Renal pelvis (tissue), 1 donor: ENCODE measurements at regions not wholly inside any gene's neighbourhood (a gene's known extent, or its start where the extent isn't known, plus 50 kb on each side); places are given as distances from the start of the nearest gene placed in this dataset.

ENCODE experiments used
- DNase-seq: peaks from one replicate; pipeline ENCODE4 v3.0.0-alpha.2; 2013

- DNase-seq: no peak
These were observed 289.1 kb upstream of the ITGA1 start for GRCh38 chr5:52498607-52499006.

GRCh38 chr5:52502460-52502999 lies 285.2 kb upstream of the ITGA1 start:
- DNase-seq: no peak

GRCh38 chr5:52504584-52505240 lies 283.0 kb upstream of the ITGA1 start:
- DNase-seq: no peak

- no peak for DNase-seq
These were observed 270.0 kb upstream of the ITGA1 start for GRCh38 chr5:52517667-52518066.

- no peak for DNase-seq
These were observed 267.5 kb upstream of the ITGA1 start for GRCh38 chr5:52520171-52520570.

- no peak for DNase-seq
These were observed 266.5 kb upstream of the ITGA1 start for GRCh38 chr5:52521236-52521635.

- no peak for DNase-seq
These were observed 264.0 kb upstream of the ITGA1 start for GRCh38 chr5:52523701-52524100.

- DNase-seq: no peak
These were observed 256.6 kb upstream of the ITGA1 start for GRCh38 chr5:52531105-52531504.

GRCh38 chr5:52543594-52543993 lies 244.1 kb upstream of the ITGA1 start:
- no peak for DNase-seq

GRCh38 chr5:52544738-52545137 lies 243.0 kb upstream of the ITGA1 start:
- DNase-seq: no peak

GRCh38 chr5:52554293-52554692 lies 233.4 kb upstream of the ITGA1 start:
- no peak for DNase-seq

- peak; percentile 14 for DNase-seq
These were observed 227.3 kb upstream of the ITGA1 start for GRCh38 chr5:52560366-52560765.

- DNase-seq: no peak
These were observed 225.2 kb upstream of the ITGA1 start for GRCh38 chr5:52562473-52562872.

- no peak for DNase-seq
These were observed 223.1 kb upstream of the ITGA1 start for GRCh38 chr5:52564587-52564986.

GRCh38 chr5:52577546-52577945 lies 210.2 kb upstream of the ITGA1 start:
- no peak for DNase-seq

- no peak for DNase-seq
These were observed 208.3 kb upstream of the ITGA1 start for GRCh38 chr5:52579391-52579790.

- DNase-seq: no peak
These were observed 206.8 kb upstream of the ITGA1 start for GRCh38 chr5:52580921-52581320.

- DNase-seq: no peak
These were observed 205.4 kb upstream of the ITGA1 start for GRCh38 chr5:52582313-52582712.

- DNase-seq: no peak
These were observed 200.6 kb upstream of the ITGA1 start for GRCh38 chr5:52587131-52587530.

GRCh38 chr5:52597625-52598024 lies 190.1 kb upstream of the ITGA1 start:
- no peak for DNase-seq

- no peak for DNase-seq
These were observed 188.7 kb upstream of the ITGA1 start for GRCh38 chr5:52598968-52599367.

GRCh38 chr5:52603778-52604554 lies 183.8 kb upstream of the ITGA1 start:
- DNase-seq: peak; percentile 9
